Osteocyte (in vitro differentiated cells): ENCODE measurements at regions not wholly inside any gene's neighbourhood (a gene's known extent, or its start where the extent isn't known, plus 50 kb on each side); places are given as distances from the start of the nearest gene placed in this dataset.

Source experiments
- DNase-seq: peaks from one replicate; pipeline ENCODE4 v3.0.0; 2021; ENCODE audit warnings: mixed read lengths; ENCODE audit not compliant: unreplicated experiment; ENCODE audit errors: extremely low spot score
- H3K27ac Mint-ChIP-seq: one replicate; pipeline ENCODE4 v1.8.0; 2021; ENCODE audit warnings: mild to moderate bottlenecking, mixed read lengths; ENCODE audit not compliant: unreplicated experiment
- H3K27me3 Mint-ChIP-seq: one replicate; pipeline ENCODE4 v1.8.0; 2021; ENCODE audit warnings: mixed read lengths; ENCODE audit not compliant: unreplicated experiment
- H3K36me3 Mint-ChIP-seq: one replicate; pipeline ENCODE4 v1.8.0; 2021; ENCODE audit warnings: mixed read lengths; ENCODE audit not compliant: unreplicated experiment
- H3K4me1 Mint-ChIP-seq: one replicate; pipeline ENCODE4 v1.8.0; 2021; ENCODE audit warnings: mixed read lengths; ENCODE audit not compliant: unreplicated experiment
- H3K4me3 Mint-ChIP-seq: one replicate; pipeline ENCODE4 v1.8.0; 2021; ENCODE audit warnings: mild to moderate bottlenecking, moderate library complexity, mixed read lengths; ENCODE audit not compliant: unreplicated experiment
- H3K9me3 Mint-ChIP-seq: one replicate; pipeline ENCODE4 v1.8.0; 2021; ENCODE audit warnings: mixed read lengths; ENCODE audit not compliant: unreplicated experiment
- CTCF ChIP-seq: fragments of 200-600 bp; sonication (generic); IDR thresholded peaks from 2 replicates; pipeline ENCODE4 v1.5.0; 2021; ENCODE audit warnings: antibody characterized with exemption, mild to moderate bottlenecking, moderate library complexity

- H3K27me3 Mint-ChIP-seq: no peaks in the 10 kb centered on the region
- no peaks in the 10 kb centered on the region for H3K36me3 Mint-ChIP-seq
- no peak overlapping the region for H3K4me3 Mint-ChIP-seq
- H3K27ac Mint-ChIP-seq: no peak overlapping the region
- no peak for TF ChIP-seq CTCF
- H3K4me1 Mint-ChIP-seq: peaks cover 20% of the 10 kb centered on the region
- DNase-seq: no peak
- H3K9me3 Mint-ChIP-seq: no peaks in the 10 kb centered on the region
Measured at GRCh38 chrX:20519146-20519545, 252.4 kb upstream of the RPS6KA3 start.

- DNase-seq: no peak
- no peak overlapping the region for H3K27ac Mint-ChIP-seq
- no peaks in the 10 kb centered on the region for H3K27me3 Mint-ChIP-seq
- H3K9me3 Mint-ChIP-seq: no peaks in the 10 kb centered on the region
- H3K36me3 Mint-ChIP-seq: no peaks in the 10 kb centered on the region
- TF ChIP-seq CTCF: no peak
- H3K4me3 Mint-ChIP-seq: no peak overlapping the region
- H3K4me1 Mint-ChIP-seq: peaks cover 33% of the 10 kb centered on the region
Measured at GRCh38 chrX:20517565-20517964, 250.9 kb upstream of the RPS6KA3 start.

GRCh38 chrX:20515841-20516461 is 249.2 kb upstream of the RPS6KA3 start:
- no peaks in the 10 kb centered on the region for H3K27me3 Mint-ChIP-seq
- H3K27ac Mint-ChIP-seq: peak overlapping the region; percentile 43
- no peaks in the 10 kb centered on the region for H3K9me3 Mint-ChIP-seq
- peaks cover 33% of the 10 kb centered on the region for H3K4me1 Mint-ChIP-seq
- TF ChIP-seq CTCF: no peak
- no peak overlapping the region for H3K4me3 Mint-ChIP-seq
- no peak for DNase-seq
- no peaks in the 10 kb centered on the region for H3K36me3 Mint-ChIP-seq

GRCh38 chrX:20514358-20514757 is 247.6 kb upstream of the RPS6KA3 start:
- Mint-ChIP-seq H3K27ac (no peak overlapping the region), H3K4me1 (peaks cover 33% of the 10 kb centered on the region), H3K9me3 (no peaks in the 10 kb centered on the region), H3K4me3 (no peak overlapping the region), H3K36me3 (no peaks in the 10 kb centered on the region), H3K27me3 (no peaks in the 10 kb centered on the region)
- no peak for TF ChIP-seq CTCF
- DNase-seq: no peak

GRCh38 chrX:20513185-20513584 is 246.5 kb upstream of the RPS6KA3 start:
- no peak for TF ChIP-seq CTCF
- no peak overlapping the region for H3K4me3 Mint-ChIP-seq
- no peak overlapping the region for H3K27ac Mint-ChIP-seq
- H3K9me3 Mint-ChIP-seq: peaks cover 4% of the 10 kb centered on the region
- no peaks in the 10 kb centered on the region for H3K27me3 Mint-ChIP-seq
- H3K4me1 Mint-ChIP-seq: peaks cover 33% of the 10 kb centered on the region
- no peaks in the 10 kb centered on the region for H3K36me3 Mint-ChIP-seq
- no peak for DNase-seq
